ENCODE measurements at regions not wholly inside any gene's neighbourhood (a gene's known extent, or its start where the extent isn't known, plus 50 kb on each side); places are given as distances from the start of the nearest gene placed in this dataset.

DNA sequence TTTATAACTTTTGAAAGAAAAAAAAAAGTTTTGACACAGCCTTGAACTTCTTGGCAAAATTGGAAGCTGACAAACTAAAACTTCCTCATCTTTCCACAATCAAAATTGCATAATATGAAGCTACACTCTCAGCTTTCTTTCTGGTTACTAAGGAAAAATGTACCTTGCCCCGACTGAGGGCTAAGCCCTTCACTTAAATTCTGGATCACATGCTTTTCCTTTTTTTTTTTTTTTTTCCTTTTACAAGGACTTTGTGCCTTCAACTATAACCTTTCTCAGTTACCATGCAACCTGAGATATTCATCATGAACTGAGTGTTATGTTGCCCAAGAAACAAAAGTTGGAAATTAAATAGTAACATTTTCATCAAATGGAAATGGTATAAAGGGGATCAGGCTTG, 188.5 kb upstream of the CARD18 start:
- DNase-seq (ENCODE audit: low spot score), result no peak
- TF ChIP-seq, protein P1, sequence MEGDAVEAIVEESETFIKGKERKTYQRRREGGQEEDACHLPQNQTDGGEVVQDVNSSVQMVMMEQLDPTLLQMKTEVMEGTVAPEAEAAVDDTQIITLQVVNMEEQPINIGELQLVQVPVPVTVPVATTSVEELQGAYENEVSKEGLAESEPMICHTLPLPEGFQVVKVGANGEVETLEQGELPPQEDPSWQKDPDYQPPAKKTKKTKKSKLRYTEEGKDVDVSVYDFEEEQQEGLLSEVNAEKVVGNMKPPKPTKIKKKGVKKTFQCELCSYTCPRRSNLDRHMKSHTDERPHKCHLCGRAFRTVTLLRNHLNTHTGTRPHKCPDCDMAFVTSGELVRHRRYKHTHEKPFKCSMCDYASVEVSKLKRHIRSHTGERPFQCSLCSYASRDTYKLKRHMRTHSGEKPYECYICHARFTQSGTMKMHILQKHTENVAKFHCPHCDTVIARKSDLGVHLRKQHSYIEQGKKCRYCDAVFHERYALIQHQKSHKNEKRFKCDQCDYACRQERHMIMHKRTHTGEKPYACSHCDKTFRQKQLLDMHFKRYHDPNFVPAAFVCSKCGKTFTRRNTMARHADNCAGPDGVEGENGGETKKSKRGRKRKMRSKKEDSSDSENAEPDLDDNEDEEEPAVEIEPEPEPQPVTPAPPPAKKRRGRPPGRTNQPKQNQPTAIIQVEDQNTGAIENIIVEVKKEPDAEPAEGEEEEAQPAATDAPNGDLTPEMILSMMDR (IDR thresholded peaks at IDR 0.05; ENCODE audit: extremely low read depth, insufficient read depth, missing control alignments), result no peak
- in situ Hi-C loops (cut with MboI; ENCODE audit: low pct_unique_long_range_greater_than_20kb, low sequenced_read_pairs, unreplicated experiment), result no loop called here

DNA sequence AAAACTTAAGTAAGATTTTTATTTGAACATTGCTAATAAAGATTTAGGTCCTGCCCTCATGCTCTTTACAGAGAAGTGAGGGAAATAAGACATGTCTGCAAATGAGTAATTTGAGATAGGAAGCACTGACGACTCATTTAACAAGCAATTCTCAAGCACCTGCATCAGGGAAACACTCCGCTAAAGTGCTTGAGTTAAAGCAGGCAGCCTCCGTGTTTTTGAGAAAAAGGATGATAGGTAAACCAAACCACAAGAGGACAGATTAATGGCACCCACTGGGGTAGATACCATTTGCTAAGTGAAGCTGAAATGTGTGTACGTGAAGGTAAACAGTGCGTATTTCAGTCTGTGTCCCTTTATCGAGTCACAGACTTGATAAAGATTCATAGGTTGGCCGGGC, 184.6 kb upstream of the CARD18 start:
- TF ChIP-seq, protein P1 (IDR thresholded peaks at IDR 0.05; ENCODE audit: extremely low read depth, insufficient read depth, missing control alignments), result no peak
- no peak for DNase-seq (ENCODE audit: low spot score)
- in situ Hi-C loops (cut with MboI; ENCODE audit: low pct_unique_long_range_greater_than_20kb, low sequenced_read_pairs, unreplicated experiment), result no loop called here

DNA sequence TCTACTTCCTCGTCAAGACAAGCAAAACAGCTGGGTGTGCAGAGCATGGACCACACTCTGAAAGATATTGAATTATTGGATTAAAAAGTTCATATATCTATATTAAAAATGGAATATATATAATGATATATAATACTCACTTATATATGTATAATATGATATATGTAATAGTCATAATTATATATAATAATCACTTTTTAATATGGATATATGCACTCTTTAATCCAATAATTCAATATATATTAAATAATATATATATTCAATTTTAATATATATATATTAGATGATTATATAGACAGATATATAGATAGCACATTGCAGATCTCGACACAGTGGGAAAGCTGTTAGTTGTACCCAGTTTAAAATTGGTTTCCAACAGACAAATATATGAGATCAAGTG, 182.1 kb upstream of the CARD18 start:
- DNase-seq (ENCODE audit: low spot score), result no peak
- TF ChIP-seq, protein P1 (IDR thresholded peaks at IDR 0.05; ENCODE audit: extremely low read depth, insufficient read depth, missing control alignments), result no peak
- in situ Hi-C loops (cut with MboI; ENCODE audit: low pct_unique_long_range_greater_than_20kb, low sequenced_read_pairs, unreplicated experiment), result no loop called here

DNA sequence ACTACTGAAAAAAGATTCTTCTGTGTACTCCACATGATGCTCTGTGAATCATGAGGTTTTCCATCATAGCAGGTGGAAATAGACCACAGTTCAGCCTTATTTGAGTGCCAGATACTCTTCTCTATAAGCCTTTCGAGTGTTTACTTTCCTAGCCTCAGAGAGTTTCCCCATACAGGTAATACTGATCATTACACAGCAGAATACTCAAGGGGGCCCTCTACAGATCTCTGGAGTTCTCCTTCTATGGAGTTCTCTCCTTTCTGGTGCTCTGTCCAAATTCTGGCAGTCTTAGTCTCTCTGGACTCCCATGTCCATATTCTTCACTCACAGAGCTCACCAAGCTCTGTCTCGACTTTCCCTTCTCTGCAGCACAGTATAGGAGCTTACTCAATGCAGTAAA, 175.7 kb upstream of the CARD18 start:
- in situ Hi-C loops (cut with MboI; ENCODE audit: low pct_unique_long_range_greater_than_20kb, low sequenced_read_pairs, unreplicated experiment), result no loop called here
- no peak for DNase-seq (ENCODE audit: low spot score)
- TF ChIP-seq, protein P1 (IDR thresholded peaks at IDR 0.05; ENCODE audit: extremely low read depth, insufficient read depth, missing control alignments), result no peak

DNA sequence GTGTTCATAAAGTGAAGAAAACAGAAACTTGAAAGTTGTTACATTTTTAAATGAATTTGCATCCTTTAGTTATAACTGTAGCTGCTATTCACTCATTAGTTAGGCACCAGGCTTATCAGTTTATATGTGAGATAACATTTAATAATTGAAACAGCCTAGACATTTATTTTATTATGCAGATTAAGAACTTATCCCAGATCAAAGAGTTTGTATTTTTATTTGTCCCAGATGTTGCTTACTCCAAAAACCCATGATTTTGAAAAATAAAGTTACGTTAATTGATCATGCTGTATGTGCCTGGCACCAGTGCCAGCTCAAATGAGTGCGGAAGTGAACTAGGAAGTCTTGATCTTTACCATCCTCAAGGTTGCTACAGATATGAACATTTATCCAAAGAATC, 172.7 kb upstream of the CARD18 start:
- in situ Hi-C loops (cut with MboI; ENCODE audit: low pct_unique_long_range_greater_than_20kb, low sequenced_read_pairs, unreplicated experiment), result no loop called here
- no peak for DNase-seq (ENCODE audit: low spot score)
- TF ChIP-seq, protein P1 (IDR thresholded peaks at IDR 0.05; ENCODE audit: extremely low read depth, insufficient read depth, missing control alignments), result no peak

DNA sequence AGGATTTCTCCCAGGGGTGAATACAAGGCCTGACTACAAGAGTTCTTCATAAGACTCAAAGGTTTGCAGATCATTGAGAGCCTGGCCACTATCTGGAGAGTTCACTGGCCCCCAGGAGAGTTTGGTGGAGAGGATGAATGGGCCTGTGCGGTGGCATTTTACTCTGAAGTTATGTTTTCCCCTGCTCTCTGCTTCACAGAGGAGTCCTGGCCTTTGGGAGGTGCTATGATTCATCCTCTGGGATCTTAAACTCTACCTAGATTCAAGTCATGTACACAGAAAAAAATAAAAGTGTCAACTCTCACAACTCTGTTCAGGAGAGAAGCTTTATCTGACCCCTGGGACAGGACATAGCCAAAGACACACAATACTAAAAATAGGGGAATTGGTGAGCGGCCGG, 159.1 kb upstream of the CARD18 start:
- DNase-seq (ENCODE audit: low spot score), result no peak
- in situ Hi-C loops (cut with MboI; ENCODE audit: low pct_unique_long_range_greater_than_20kb, low sequenced_read_pairs, unreplicated experiment), result no loop called here
- TF ChIP-seq, protein P1 (IDR thresholded peaks at IDR 0.05; ENCODE audit: extremely low read depth, insufficient read depth, missing control alignments), result no peak

DNA sequence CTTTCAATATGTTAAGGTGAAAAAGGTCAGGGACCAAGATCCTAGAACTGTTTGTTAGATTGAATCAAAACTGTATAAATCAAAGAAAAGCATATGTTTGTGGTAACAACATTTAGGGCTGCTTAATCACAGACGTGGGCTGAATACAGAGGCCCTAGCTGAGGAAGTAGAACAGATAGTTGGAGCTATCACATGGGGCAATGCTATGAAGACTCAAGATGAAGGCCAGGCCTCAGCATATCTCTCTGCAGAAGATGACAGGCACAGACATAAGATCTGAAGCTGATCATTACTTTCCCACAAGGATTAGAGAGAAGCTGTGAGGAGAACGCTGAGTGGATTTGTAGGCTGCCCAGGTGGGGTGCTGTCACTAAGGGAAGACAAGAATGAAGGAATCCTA, 158.6 kb upstream of the CARD18 start:
- in situ Hi-C loops (cut with MboI; ENCODE audit: low pct_unique_long_range_greater_than_20kb, low sequenced_read_pairs, unreplicated experiment), result no loop called here
- TF ChIP-seq, protein P1 (IDR thresholded peaks at IDR 0.05; ENCODE audit: extremely low read depth, insufficient read depth, missing control alignments), result no peak
- DNase-seq (ENCODE audit: low spot score), result no peak

All from GM13977 (cell line).